ENCODE measurements at regions not wholly inside any gene's neighbourhood (a gene's known extent, or its start where the extent isn't known, plus 50 kb on each side); places are given as distances from the start of the nearest gene placed in this dataset.

GRCh38 chr2:19733390-19733789 is 168.4 kb downstream of the TTC32 start:
- Histone ChIP-seq H3K9ac (ENCODE audit: extremely low read depth, low read length, poor library complexity, severe bottlenecking) (no peak overlapping the region), H3K36me3 (ENCODE audit: control insufficient read depth, insufficient read depth, low read length) (no peaks in the 10 kb centered on the region), H3K27me3 (ENCODE audit: control insufficient read depth, insufficient read depth, low read length, poor library complexity, severe bottlenecking) (no peaks in the 10 kb centered on the region), H3K27ac (ENCODE audit: low read depth, low read length) (no peak overlapping the region), H3K4me3 (ENCODE audit: low read length) (no peak overlapping the region), H3K9me3 (ENCODE audit: control insufficient read depth, low read length) (no peaks in the 10 kb centered on the region), H3K4me1 (ENCODE audit: control insufficient read depth, insufficient read depth, low read length) (peaks cover 4% of the 10 kb centered on the region)
- H3K36me3 Mint-ChIP-seq (ENCODE audit: low read depth), result no peaks in the 10 kb centered on the region
- no peaks in the 10 kb centered on the region for H3K27me3 Mint-ChIP-seq (ENCODE audit: insufficient read depth)
- WGBS, 2 experiments (ENCODE audit: insufficient coverage in 1 of 2, insufficient read length in 1 of 2), result 87 to 89% methylated on average over 3 to 4 of the region's 4 CpGs
- no peak overlapping the region for H3K4me3 Mint-ChIP-seq
- no peak for TF ChIP-seq CTCF (conservative IDR thresholded peaks at IDR 0.05)
- no peaks in the 10 kb centered on the region for H3K9me3 Mint-ChIP-seq
- H3K4me1 Mint-ChIP-seq, result peaks cover 14% of the 10 kb centered on the region
- no peak overlapping the region for H3K27ac Mint-ChIP-seq
- no peak for DNase-seq

- peaks cover 14% of the 10 kb centered on the region for H3K4me1 Mint-ChIP-seq
- no peak overlapping the region for H3K4me3 Mint-ChIP-seq
- Histone ChIP-seq H3K4me3 (ENCODE audit: low read length) (no peak overlapping the region), H3K36me3 (ENCODE audit: control insufficient read depth, insufficient read depth, low read length) (no peaks in the 10 kb centered on the region), H3K9me3 (ENCODE audit: control insufficient read depth, low read length) (no peaks in the 10 kb centered on the region), H3K27ac (ENCODE audit: low read depth, low read length) (no peak overlapping the region), H3K27me3 (ENCODE audit: control insufficient read depth, insufficient read depth, low read length, poor library complexity, severe bottlenecking) (no peaks in the 10 kb centered on the region), H3K4me1 (ENCODE audit: control insufficient read depth, insufficient read depth, low read length) (peaks cover 4% of the 10 kb centered on the region), H3K9ac (ENCODE audit: extremely low read depth, low read length, poor library complexity, severe bottlenecking) (no peak overlapping the region)
- H3K27ac Mint-ChIP-seq, result no peak overlapping the region
- WGBS, 2 experiments (ENCODE audit: insufficient coverage in 1 of 2, insufficient read length in 1 of 2), result 85 to 96% methylated on average over 2 of the region's 2 CpGs
- no peak for TF ChIP-seq CTCF (conservative IDR thresholded peaks at IDR 0.05)
- H3K36me3 Mint-ChIP-seq (ENCODE audit: low read depth), result no peaks in the 10 kb centered on the region
- H3K27me3 Mint-ChIP-seq (ENCODE audit: insufficient read depth), result no peaks in the 10 kb centered on the region
- no peak for DNase-seq
- no peaks in the 10 kb centered on the region for H3K9me3 Mint-ChIP-seq
Observed at GRCh38 chr2:19732255-19732654, 169.5 kb downstream of the TTC32 start.

- TF ChIP-seq CTCF (conservative IDR thresholded peaks at IDR 0.05), result no peak
- 84 to 100% methylated on average over 1 to 2 of the region's 2 CpGs for WGBS, 2 experiments (ENCODE audit: insufficient coverage in 1 of 2, insufficient read length in 1 of 2)
- Histone ChIP-seq H3K27me3 (ENCODE audit: control insufficient read depth, insufficient read depth, low read length, poor library complexity, severe bottlenecking) (no peaks in the 10 kb centered on the region), H3K4me1 (ENCODE audit: control insufficient read depth, insufficient read depth, low read length) (peaks cover 4% of the 10 kb centered on the region), H3K36me3 (ENCODE audit: control insufficient read depth, insufficient read depth, low read length) (no peaks in the 10 kb centered on the region), H3K9ac (ENCODE audit: extremely low read depth, low read length, poor library complexity, severe bottlenecking) (no peak overlapping the region), H3K27ac (ENCODE audit: low read depth, low read length) (no peak overlapping the region), H3K4me3 (ENCODE audit: low read length) (no peak overlapping the region), H3K9me3 (ENCODE audit: control insufficient read depth, low read length) (no peaks in the 10 kb centered on the region)
- no peaks in the 10 kb centered on the region for H3K9me3 Mint-ChIP-seq
- H3K27ac Mint-ChIP-seq, result no peak overlapping the region
- no peaks in the 10 kb centered on the region for H3K27me3 Mint-ChIP-seq (ENCODE audit: insufficient read depth)
- H3K4me3 Mint-ChIP-seq, result no peak overlapping the region
- no peaks in the 10 kb centered on the region for H3K36me3 Mint-ChIP-seq (ENCODE audit: low read depth)
- peaks cover 14% of the 10 kb centered on the region for H3K4me1 Mint-ChIP-seq
- DNase-seq, result no peak
Observed at GRCh38 chr2:19731515-19731914, 170.3 kb downstream of the TTC32 start.
